IMR-90 (cell line): ENCODE measurements at regions not wholly inside any gene's neighbourhood (a gene's known extent, or its start where the extent isn't known, plus 50 kb on each side); places are given as distances from the start of the nearest gene placed in this dataset.

Experiments used
- ATAC-seq: fragments of 200-7000 bp; cut with Tn5 transposase; 2 replicates; pipeline ENCODE4 v1.9.1; 2020; ENCODE audit warnings: low read depth, mild to moderate bottlenecking, moderate library complexity
- BruUV-seq: library from RNA; stranded (reverse); fragments of 400-500 nt; replicated peaks from 2 replicates; lab custom pipeline; 2021; lab: Mats Ljungman, UMichigan
- CTCF ChIA-PET: fragments of 300-600 bp; formaldehyde crosslinking; extraction: SDS; loops from one replicate; lab custom pipeline; 2021; ENCODE audit warnings: antibody characterized with exemption; lab: Yijun Ruan, JAX
- POLR2A ChIA-PET: fragments of 300-600 bp; sonication (Branson Sonifier 250); formaldehyde crosslinking; loops from one replicate; lab custom pipeline; 2022; ENCODE audit warnings: antibody characterized with exemption; ENCODE audit not compliant: unreplicated experiment; lab: Charles Lee
- DNase-seq: peaks from one replicate; pipeline ENCODE4 v3.0.0; 2013
- H2AFZ ChIP-seq: replicated peaks from 2 replicates; pipeline ENCODE3; 2013; ENCODE audit warnings: low read length, mild to moderate bottlenecking; ENCODE audit not compliant: poor library complexity
- H2AK5ac ChIP-seq: 2 replicates; pipeline ENCODE4 v1.6.1; 2013; ENCODE audit warnings: low read depth, low read length, inconsistent platforms
- H2AK9ac ChIP-seq: replicated peaks from 2 replicates; pipeline ENCODE3; 2013; ENCODE audit warnings: mild to moderate bottlenecking, low read depth, low read length, moderate library complexity; ENCODE audit not compliant: poor library complexity
- H2BK120ac ChIP-seq: 2 replicates; pipeline ENCODE4 v1.6.1; 2013; ENCODE audit warnings: low read depth, low read length, inconsistent platforms
- H2BK15ac ChIP-seq: 3 replicates; pipeline ENCODE4 v1.6.1; 2013; ENCODE audit warnings: low read depth, low read length, inconsistent platforms
- H2BK20ac ChIP-seq: 2 replicates; pipeline ENCODE4 v1.6.1; 2013; ENCODE audit warnings: low read depth, mild to moderate bottlenecking, inconsistent platforms, low read length, moderate library complexity
- H2BK5ac ChIP-seq: 2 replicates; pipeline ENCODE4 v1.6.1; 2013; ENCODE audit warnings: mild to moderate bottlenecking, low read depth, low read length, inconsistent platforms; ENCODE audit not compliant: poor library complexity, severe bottlenecking
- H3K14ac ChIP-seq: replicated peaks from 2 replicates; pipeline ENCODE4 v1.6.1; 2013; ENCODE audit warnings: low read depth, low read length, inconsistent platforms
- H3K18ac ChIP-seq: 2 replicates; pipeline ENCODE4 v1.6.1; 2013; ENCODE audit warnings: low read depth, low read length, control low read depth
- H3K23ac ChIP-seq: 2 replicates; pipeline ENCODE4 v1.6.1; 2013; ENCODE audit warnings: low read depth, low read length, inconsistent platforms
- H3K27ac ChIP-seq: 2 replicates; pipeline ENCODE4 v1.5.1; 2013; ENCODE audit warnings: mild to moderate bottlenecking, control low read depth, low read length; ENCODE audit not compliant: insufficient read depth
- H3K27me3 ChIP-seq: 2 replicates; pipeline ENCODE4 v1.6.1; 2013; ENCODE audit warnings: low read length; ENCODE audit not compliant: control insufficient read depth, insufficient read depth
- H3K36me3 ChIP-seq: 2 replicates; pipeline ENCODE4 v1.6.1; 2013; ENCODE audit warnings: low read length, mixed read lengths; ENCODE audit not compliant: control insufficient read depth, insufficient read depth
- H3K4ac ChIP-seq: 2 replicates; pipeline ENCODE4 v1.6.1; 2013; ENCODE audit warnings: low read depth, low read length, inconsistent platforms
- H3K4me1 ChIP-seq: 2 replicates; pipeline ENCODE4 v1.6.1; 2013; ENCODE audit warnings: low read length, mixed read lengths; ENCODE audit not compliant: control insufficient read depth, insufficient read depth
- H3K4me2 ChIP-seq: 2 replicates; pipeline ENCODE4 v1.6.1; 2013; ENCODE audit warnings: low read depth, mild to moderate bottlenecking, control low read depth, low read length, moderate library complexity
- H3K4me3 ChIP-seq: 2 replicates; pipeline ENCODE4 v1.5.1; 2013; ENCODE audit warnings: low read depth, mild to moderate bottlenecking, control low read depth, low read length, moderate library complexity; ENCODE audit not compliant: insufficient read depth
- H3K56ac ChIP-seq: 2 replicates; pipeline ENCODE4 v1.6.1; 2013; ENCODE audit warnings: low read length, inconsistent platforms; ENCODE audit not compliant: insufficient read depth; ENCODE audit errors: extremely low read depth
- H3K79me1 ChIP-seq, 2 experiments: 2 replicates each; pipeline ENCODE4 v1.6.1; 2013; ENCODE audit warnings: low read length in 2 of 2, inconsistent platforms in 1 of 2, low read depth in 1 of 2
- H3K9ac ChIP-seq: 2 replicates; pipeline ENCODE4 v1.6.1; 2013; ENCODE audit warnings: low read depth, low read length, control low read depth
- H3K9me1 ChIP-seq: 2 replicates; pipeline ENCODE4 v1.6.1; 2013; ENCODE audit warnings: low read length, inconsistent platforms; ENCODE audit not compliant: insufficient read depth
- H3K9me3 ChIP-seq: 2 replicates; pipeline ENCODE4 v1.6.1; 2013; ENCODE audit warnings: low read length; ENCODE audit not compliant: control insufficient read depth, insufficient read depth
- H4K20me1 ChIP-seq: 2 replicates; pipeline ENCODE4 v1.6.1; 2013; ENCODE audit warnings: low read length, inconsistent platforms; ENCODE audit not compliant: insufficient read depth
- H4K5ac ChIP-seq: 2 replicates; pipeline ENCODE4 v1.6.1; 2013; ENCODE audit warnings: mild to moderate bottlenecking, low read depth, low read length, control low read depth
- H4K8ac ChIP-seq, 2 experiments: 2 replicates each; pipeline ENCODE4 v1.6.1; 2013; ENCODE audit warnings: low read depth in 2 of 2, low read length in 2 of 2, control low read depth in 1 of 2, inconsistent platforms in 1 of 2
- H4K91ac ChIP-seq: 2 replicates; pipeline ENCODE4 v1.6.1; 2013; ENCODE audit warnings: low read depth, low read length, inconsistent platforms; ENCODE audit not compliant: insufficient read depth
- BHLHE40 ChIP-seq: fragments of 150-350 bp; IDR thresholded peaks from 2 replicates; pipeline ENCODE4 v1.6.1; 2016; ENCODE audit warnings: mild to moderate bottlenecking, low read depth, low read length
- NFE2L2 ChIP-seq: fragments of 150-350 bp; IDR thresholded peaks from 2 replicates; pipeline ENCODE4 v1.6.1; 2016; ENCODE audit warnings: low read depth, mild to moderate bottlenecking, low read length
- RFX5 ChIP-seq: IDR thresholded peaks from 2 replicates; pipeline ENCODE4 v1.8.0; 2012; ENCODE audit warnings: low read depth, mild to moderate bottlenecking, low read length, moderate library complexity
- WGBS, 2 experiments: methylation state at CpG; one replicate each; pipeline versions ENCODE4 v1.1.5 to v1.1.7; 2013; ENCODE audit warnings: missing lambda C conversion rate in 2 of 2; ENCODE audit not compliant: insufficient read length in 1 of 2; ENCODE audit errors: extremely low coverage in 2 of 2; 5-methylcytosine and 5-hydroxymethylcytosine counted together
- dilution Hi-C: fragments of 300-500 bp; cut with HindIII; formaldehyde crosslinking; loops from one replicate; pipeline ENCODE4 v1.14.3; 2018; ENCODE audit warnings: low sequenced_read_pairs; ENCODE audit not compliant: unreplicated experiment
- in situ Hi-C: fragments of 300-500 bp; cut with MboI; formaldehyde crosslinking; loops from 3 replicates; pipeline ENCODE4 v1.14.3; 2019; ENCODE audit warnings: low sequenced_read_pairs, inconsistent platforms, mixed read lengths
- intact Hi-C: fragments of 100-400 bp; cut with micrococcal nuclease; formaldehyde crosslinking; loops from 2 replicates; pipeline ENCODE4 v1.10.0; 2022

DNA sequence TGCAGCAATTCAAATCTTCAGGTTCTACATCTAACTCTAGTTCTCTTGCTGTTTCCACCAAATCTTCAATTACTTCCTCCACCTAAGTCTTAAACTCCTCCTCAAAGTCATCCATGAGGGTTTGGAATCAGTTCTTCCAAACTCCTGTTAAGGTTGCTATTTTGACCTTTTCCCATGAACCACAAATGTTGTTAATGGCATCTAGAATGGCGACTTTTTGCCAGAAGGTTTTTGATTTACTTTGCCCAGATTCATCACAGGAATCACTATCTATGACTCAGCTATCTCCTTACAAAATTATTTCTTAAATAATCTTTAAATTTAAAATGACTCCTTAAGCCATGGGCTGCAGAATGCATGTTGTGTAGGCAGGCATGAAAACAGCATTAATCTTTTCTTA, 368.9 kb upstream of the TNP1 start:
- peaks cover 14% of the 10 kb centered on the region; the same call in 1 of the 2 replicates for H3K9me1 ChIP-seq
- in situ Hi-C loops (no loop called here), dilution Hi-C loops (no loop called here), intact Hi-C loops (no loop called here)
- no peaks in the 10 kb centered on the region for H3K9me3 ChIP-seq
- H3K36me3 ChIP-seq = no peaks in the 10 kb centered on the region
- H3K4me1 ChIP-seq = peaks cover 23% of the 10 kb centered on the region
- BruUV-seq = no TSS peak
- WGBS, 2 experiments = no CpG with 5 or more reads among the region's 1 CpG
- peak overlapping the region; percentile 62 for H3K56ac ChIP-seq
- H4K5ac ChIP-seq = peak overlapping the region; percentile 99; the same call in 1 of the 2 replicates
- peak overlapping the region; percentile 61 for H2AK5ac ChIP-seq
- peak overlapping the region; percentile 31; the same call in 1 of the 2 replicates for H3K4me2 ChIP-seq
- ATAC-seq (peak; percentile 18; the same call in 1 of the 2 replicates), DNase-seq (peak; percentile 69)
- H2BK20ac ChIP-seq = peak overlapping the region; percentile 91
- peak overlapping the region; percentile 54 for H3K14ac ChIP-seq
- H2AFZ ChIP-seq = no peak overlapping the region
- TF ChIP-seq BHLHE40 (no peak), RFX5 (no peak), NFE2L2 (peak; percentile 47; the same call in 1 of the 2 replicates)
- peak overlapping the region; percentile 82 for H4K91ac ChIP-seq
- H4K8ac ChIP-seq = peak overlapping the region; percentile 96 to 99
- no peaks in the 10 kb centered on the region for H3K27me3 ChIP-seq
- peak overlapping the region; percentile 100 for H3K18ac ChIP-seq
- H2BK120ac ChIP-seq = peak overlapping the region; percentile 98
- peak overlapping the region; percentile 36; the same call in 1 of the 2 replicates for H3K9ac ChIP-seq
- H2BK15ac ChIP-seq = peak overlapping the region; percentile 81
- no peaks in the 10 kb centered on the region for H4K20me1 ChIP-seq
- no peak overlapping the region for H3K4me3 ChIP-seq
- peak overlapping the region; percentile 99 for H2BK5ac ChIP-seq
- H2AK9ac ChIP-seq = no peak overlapping the region
- peak overlapping the region; percentile 74; the same call in 1 of the 2 replicates for H3K4ac ChIP-seq
- H3K27ac ChIP-seq = peak overlapping the region; percentile 86
- POLR2A ChIA-PET = interaction anchor here (0.6 kb wide), 1 partner anchor 425 kb away, joined by 3 read pairs; no protein-coding TSS in a partner anchor
- peak overlapping the region; percentile 54 for H3K23ac ChIP-seq
- peaks cover 40 to 46% of the 10 kb centered on the region in 2 experiments for H3K79me1 ChIP-seq
- CTCF ChIA-PET = no interaction called here
